ENCODE measurements at regions not wholly inside any gene's neighbourhood (a gene's known extent, or its start where the extent isn't known, plus 50 kb on each side); places are given as distances from the start of the nearest gene placed in this dataset.
A peak's percentile ranks its signal among the peaks of the same experiment; 100 is the strongest.

GRCh38 chr10:61184429-61184828 lies 240.4 kb upstream of the RHOBTB1 start:
- no peak for DNase-seq

DNA sequence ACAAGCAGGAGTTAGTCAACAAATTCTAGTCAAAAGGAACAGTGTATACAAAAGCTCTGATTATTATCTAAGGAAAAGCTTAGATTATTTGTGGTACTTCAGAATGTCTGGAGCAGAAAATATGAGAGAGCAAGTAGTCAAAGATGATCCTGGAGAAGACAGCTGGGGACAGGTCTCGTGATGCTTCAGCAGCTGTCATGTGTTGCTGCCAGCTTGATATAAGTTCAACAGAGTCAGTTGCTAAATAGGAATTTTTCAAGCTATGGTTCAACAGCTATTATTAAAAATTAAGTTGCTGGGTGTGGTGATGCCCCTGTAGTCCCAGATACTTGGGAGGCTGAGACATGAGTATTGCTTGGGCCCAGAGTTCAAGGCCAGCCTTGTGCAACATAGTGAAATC lies 240.0 kb upstream of the RHOBTB1 start:
- DNase-seq: no peak

GRCh38 chr10:61181832-61182231 lies 237.8 kb upstream of the RHOBTB1 start:
- no peak for DNase-seq

GRCh38 chr10:61179771-61180170 lies 235.8 kb upstream of the RHOBTB1 start:
- DNase-seq: peak; percentile 41

GRCh38 chr10:61176424-61176823 lies 232.4 kb upstream of the RHOBTB1 start:
- DNase-seq: no peak

- no peak for DNase-seq
These were observed 231.3 kb upstream of the RHOBTB1 start for GRCh38 chr10:61175316-61175715.

- no peak for DNase-seq
These were observed 229.5 kb upstream of the RHOBTB1 start for GRCh38 chr10:61173450-61173849.

- DNase-seq: no peak
These were observed 228.4 kb upstream of the RHOBTB1 start for GRCh38 chr10:61172182-61172926.

- DNase-seq: no peak
These were observed 226.6 kb upstream of the RHOBTB1 start for GRCh38 chr10:61170594-61170993.

- DNase-seq: no peak
These were observed 225.3 kb upstream of the RHOBTB1 start for GRCh38 chr10:61169294-61169693.

DNA sequence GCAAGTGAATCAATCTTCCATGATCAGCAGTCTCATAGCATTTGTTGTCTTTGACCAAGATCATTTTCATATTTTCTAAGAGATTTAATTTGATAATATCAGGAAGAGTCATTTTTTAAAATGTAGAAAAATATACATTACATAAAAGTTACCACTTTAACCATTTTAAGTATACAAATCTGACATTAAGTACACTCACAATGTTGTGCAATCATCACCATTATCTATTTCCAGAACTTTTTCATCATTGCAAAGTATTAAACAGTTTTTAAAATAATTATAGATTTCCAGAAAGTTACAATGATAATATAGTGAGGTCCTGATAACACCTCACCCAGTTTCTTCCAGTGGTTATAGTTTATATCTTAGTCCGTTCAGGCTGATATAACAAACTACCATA lies 222.5 kb upstream of the RHOBTB1 start:
- DNase-seq: no peak

- no peak for DNase-seq
These were observed 222.1 kb upstream of the RHOBTB1 start for GRCh38 chr10:61166065-61166464.

GRCh38 chr10:61164458-61165160 lies 220.6 kb upstream of the RHOBTB1 start:
- DNase-seq: no peak

DNA sequence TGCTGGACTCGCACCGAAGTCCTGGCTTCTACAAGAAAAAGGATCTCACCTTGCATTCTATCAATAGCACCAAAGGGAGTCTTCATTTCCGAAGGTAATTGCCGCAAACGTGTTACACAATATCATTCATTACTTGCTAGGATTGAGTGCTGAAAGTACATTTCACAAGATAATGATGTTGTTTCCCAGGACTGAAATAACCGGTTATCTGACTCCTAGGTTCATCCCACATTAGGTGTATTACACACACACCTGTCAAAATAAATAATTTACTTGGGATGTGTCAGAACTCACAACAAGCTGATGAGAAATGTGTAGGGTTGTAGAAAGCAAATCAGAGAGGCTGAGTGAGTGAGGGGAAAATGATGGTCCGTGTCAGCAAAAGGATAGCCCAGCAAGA lies 219.4 kb upstream of the RHOBTB1 start:
- no peak for DNase-seq

DNA sequence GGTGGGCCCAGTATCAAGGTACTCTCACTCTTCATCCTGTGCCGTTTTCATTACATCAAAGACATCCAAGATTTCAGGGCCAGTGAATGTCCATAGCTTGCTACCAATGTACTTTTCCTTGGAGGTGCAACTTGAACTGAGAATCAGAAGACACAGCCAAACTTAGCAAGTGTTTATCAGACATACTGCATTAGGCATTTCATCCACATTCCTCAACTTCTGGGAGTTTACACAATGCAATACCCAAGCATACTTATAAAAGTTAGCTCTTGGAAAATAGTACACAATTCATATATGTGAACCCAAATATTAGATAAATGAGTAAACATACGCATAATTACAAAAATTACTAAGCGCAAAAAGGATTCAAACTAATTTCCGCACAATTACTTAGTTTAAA lies 216.3 kb upstream of the RHOBTB1 start:
- DNase-seq: no peak

DNA sequence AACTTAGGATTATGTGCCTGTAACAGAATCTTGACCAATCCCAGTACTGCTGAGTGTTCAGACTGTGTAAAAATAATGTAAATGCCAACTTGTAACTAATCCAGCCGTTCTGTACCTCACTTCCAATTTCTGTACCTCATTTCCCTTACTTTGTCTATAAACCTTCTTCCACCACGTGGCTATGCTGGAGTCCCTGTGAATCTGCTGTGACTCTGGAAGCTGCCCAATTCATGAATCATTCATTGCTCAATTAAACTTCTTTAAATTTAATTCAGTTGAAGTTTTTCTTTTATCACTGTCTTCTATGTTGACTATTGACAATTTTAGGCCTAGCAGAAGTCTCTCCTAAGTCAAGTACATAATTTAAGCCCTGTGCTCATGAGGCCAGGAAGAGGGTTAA lies 215.3 kb upstream of the RHOBTB1 start:
- DNase-seq: no peak

DNA sequence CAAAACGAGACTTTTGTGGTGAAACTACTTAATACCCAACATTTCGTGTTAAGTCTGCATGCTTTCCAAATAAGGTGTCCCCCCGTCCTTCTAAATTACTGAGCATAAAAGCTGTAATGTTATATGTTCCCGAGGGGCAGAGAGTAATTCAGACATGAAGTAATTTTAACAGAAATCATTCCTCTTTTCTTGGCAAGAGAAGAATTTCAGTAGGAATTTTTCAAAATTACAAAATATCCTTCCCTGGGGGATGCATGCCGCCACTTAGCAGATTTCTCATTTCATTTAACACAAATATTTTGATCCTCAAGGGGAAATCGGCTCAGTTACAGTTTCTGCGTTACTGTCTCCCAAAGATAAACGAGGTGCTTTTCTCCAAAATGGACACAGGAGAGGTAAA lies 213.2 kb upstream of the RHOBTB1 start:
- DNase-seq: no peak

DNA sequence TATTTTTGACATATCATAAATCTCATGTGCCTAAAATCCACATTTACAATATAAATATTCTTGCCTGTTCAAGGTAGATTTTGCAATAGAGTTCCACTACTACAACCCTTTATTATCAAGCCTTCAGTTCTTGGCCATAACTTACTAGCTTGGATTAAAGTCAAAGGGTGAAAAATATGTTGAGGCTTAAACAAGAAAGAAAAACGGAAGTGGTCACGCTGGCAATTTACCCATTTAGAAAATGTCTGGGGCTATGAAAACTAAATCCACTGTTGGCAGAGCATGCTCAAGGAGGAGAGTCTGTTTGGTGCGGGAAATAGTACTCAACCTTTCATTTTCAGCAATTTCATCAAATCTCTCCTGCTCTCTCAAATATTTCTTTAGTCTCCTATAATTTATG lies 209.8 kb upstream of the RHOBTB1 start:
- DNase-seq: no peak

DNA sequence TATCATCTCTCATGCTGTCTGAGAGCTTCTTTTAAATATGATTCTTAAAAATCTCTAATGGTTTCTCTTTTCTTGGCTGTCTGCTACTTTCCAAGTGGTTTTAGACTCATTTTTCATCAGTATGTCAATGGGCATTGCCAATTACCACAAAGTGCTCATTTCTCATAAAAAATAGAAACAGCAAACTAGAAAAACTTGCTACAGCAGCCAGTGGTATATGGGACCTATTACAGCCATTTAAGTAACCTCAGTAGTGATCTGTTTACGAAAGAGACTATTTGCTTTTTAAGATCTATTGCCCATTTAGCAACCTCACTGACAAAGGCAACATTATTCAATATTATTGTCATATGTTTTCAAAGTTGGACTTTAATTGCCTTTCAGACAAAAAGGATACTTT lies 207.1 kb upstream of the RHOBTB1 start:
- DNase-seq: no peak

GRCh38 chr10:61148451-61148850 lies 204.5 kb upstream of the RHOBTB1 start:
- DNase-seq: no peak

GRCh38 chr10:61142987-61143386 lies 199.0 kb upstream of the RHOBTB1 start:
- no peak for DNase-seq

- DNase-seq: peak; percentile 51
These were observed 196.9 kb upstream of the RHOBTB1 start for GRCh38 chr10:61140765-61141392.

DNA sequence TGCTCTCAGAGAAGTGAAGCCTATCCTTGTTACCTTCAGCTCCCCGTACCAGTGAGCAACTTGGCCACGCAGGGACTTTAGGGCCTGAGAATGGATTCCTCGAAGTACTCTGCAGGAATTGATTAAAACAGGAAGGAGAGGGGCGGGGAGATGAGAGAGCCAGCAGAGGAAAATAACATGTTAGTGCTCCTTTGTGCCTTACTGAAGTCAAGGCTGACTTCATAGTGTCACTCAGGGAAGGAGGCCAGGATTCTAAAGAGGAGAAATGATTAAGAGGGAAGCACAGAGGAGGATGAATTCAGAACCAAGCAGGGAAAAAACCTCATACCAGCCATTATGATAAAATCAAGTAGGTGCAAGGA lies 195.6 kb upstream of the RHOBTB1 start:
- no peak for DNase-seq
